ENCODE measurements at regions not wholly inside any gene's neighbourhood (a gene's known extent, or its start where the extent isn't known, plus 50 kb on each side); places are given as distances from the start of the nearest gene placed in this dataset.
"Not testable (repeated sequence)": the region's sequence is repeated elsewhere in the genome, so short reads cannot be mapped to it uniquely, and the experiment has no call there.

DNA sequence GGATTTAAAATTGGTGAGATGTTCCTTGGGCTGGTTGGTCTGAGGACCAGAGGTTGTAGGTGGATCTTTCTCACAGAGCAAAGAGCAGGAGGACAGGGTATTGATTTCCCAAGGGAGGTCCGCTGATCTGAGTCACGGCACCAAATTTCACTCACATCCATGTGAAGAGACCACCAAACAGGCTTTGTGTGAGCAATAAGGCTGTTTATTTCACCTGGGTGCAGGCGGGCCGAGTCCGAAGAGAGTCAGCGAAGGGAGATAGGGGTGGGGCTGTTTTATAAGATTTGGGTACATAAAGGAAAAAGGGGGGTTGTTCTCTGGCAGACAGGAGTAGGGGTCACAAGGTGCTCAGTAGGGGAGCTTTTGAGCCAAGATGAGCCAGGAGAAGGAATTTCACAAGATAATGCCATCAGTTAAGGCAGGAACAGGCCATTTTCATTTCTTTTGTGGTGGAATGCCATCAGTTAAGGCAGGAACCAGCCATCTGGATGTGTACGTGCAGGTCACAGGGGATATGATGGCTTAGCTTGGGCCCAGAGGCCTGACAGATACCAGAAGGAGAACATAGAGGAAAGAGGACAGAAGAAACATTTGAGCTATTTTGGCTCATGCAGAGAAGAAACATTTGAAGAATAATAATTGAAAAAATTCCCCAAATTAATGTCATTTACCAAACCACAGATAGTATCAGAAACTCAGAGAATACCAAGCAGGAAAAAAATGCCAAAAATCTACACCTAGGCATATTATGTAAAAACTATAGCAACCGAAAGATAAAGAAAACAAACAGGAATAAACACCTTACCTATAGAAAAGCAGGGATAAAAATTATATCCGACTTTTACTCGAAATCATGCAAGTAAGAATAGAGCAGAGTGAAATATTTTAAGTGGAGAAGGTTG is 585.2 kb upstream of the MDGA2 start:
- DNase-seq (ENCODE audit: low read depth): not testable (repeated sequence)

DNA sequence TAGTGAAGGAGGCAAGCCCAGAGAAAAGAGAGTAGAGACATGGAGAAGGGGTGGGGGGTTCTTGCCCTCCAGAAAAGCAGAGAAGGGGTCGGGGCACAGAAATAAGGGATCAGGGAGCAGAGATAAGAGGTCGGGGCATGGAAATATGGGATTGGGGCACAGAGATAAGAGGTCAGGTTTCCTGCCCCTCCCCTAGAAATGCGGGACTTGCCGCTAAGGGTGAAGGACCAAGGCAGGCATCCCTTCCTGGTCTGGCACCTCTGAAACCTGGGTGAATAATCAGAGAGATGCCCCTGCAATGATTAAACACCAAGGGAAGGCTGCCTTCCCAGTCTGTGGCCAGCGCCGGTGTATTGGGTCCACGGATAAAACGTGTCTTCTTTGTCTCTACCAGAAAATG is 584.5 kb upstream of the MDGA2 start:
- not testable (repeated sequence) for DNase-seq (ENCODE audit: low read depth)

DNA sequence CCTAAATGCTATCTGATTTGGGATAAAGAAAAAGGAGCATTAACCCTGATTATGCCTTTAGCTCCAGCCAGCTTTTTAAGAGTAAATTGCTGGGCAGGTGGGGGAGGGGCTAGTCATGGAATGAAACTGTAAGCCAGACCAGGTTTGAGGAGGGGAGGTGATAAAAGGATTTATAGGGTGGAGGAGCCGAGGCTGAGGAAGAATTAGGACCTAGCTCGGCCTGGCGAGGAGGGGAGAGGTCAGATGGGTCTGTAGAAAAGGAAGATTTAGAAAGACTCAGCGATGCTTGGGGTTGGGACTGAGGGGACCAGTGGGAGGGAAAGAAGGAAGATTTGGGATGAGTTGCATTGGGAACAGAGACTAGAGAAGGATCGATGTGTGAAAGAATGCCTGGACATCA is 583.8 kb upstream of the MDGA2 start:
- not testable (repeated sequence) for DNase-seq (ENCODE audit: low read depth)

DNA sequence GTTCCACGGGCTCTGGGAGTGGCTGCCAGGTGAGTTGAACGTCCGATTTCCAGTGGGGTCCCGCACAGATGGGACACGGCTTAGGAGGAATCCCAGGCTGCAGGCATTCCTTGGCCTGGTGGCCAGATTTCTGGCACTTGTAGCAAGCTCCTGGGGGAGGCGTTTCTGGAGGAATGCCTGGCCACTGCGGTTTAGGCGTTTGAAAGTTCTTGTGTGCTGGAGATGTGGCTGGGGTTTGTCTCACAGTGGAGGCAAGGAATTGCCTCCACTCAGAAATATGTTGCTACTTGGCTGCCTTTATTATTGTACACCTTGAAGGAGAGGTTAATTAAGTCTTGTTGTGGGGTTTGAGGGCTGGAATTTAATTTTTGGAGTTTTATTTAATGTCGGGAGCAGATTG is 583.3 kb upstream of the MDGA2 start:
- not testable (repeated sequence) for DNase-seq (ENCODE audit: low read depth)

DNA sequence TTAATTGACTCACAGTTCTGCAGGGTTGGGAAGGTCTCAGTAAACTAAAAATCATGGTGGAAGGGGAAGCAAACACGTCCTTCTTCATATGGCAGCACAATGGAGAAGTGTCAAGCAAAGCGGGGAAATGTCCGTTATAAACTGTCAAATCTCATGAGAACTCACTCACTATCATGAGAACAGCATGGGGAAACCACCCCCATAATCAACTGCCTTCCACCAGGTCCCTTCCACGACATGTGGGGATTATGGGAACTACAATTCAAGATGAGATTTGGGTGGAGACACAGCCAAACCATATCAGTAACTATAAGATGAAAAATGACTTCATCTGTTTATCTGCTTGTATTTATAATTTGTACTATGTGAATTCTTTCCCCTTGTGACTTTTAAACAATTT is 577.6 kb upstream of the MDGA2 start:
- DNase-seq (ENCODE audit: low read depth): no peak

DNA sequence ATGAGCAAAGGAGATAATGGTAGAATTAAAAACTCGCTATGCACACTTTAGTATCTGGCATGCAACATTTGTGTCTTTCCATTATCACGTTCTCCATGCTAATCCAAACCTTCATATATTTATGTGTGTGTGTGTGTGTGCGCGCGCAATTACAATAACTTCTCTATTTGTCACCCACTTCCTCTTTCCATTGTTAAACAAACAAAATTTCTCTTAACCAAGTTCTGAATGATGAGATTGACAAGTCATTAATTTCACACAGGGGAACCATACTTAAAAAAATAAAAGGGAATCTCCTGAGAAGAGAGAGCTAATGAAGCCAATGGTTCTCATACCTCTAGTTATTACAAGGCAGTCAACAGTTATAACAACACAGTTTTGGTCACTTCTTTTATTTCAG is 575.9 kb upstream of the MDGA2 start:
- DNase-seq (ENCODE audit: low read depth): no peak

DNA sequence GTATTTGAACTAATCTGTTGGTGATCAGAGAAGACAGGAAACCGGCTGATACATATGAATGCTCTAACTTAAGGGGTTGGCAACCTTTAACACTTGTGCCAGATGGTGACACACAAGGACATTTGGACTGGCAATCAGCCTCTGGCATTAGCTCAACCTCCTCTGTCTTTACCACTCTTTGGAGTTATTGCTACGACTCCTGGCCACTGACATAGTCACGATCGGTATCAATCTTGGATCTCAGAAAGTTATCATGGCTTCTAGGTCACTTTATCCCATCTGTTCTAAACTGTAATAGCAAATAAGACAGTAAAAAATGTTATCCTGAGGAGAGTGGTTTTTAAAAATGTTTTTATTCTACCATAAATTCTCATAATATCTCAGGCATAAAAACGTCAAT is 575.2 kb upstream of the MDGA2 start:
- DNase-seq (ENCODE audit: low read depth): no peak

DNA sequence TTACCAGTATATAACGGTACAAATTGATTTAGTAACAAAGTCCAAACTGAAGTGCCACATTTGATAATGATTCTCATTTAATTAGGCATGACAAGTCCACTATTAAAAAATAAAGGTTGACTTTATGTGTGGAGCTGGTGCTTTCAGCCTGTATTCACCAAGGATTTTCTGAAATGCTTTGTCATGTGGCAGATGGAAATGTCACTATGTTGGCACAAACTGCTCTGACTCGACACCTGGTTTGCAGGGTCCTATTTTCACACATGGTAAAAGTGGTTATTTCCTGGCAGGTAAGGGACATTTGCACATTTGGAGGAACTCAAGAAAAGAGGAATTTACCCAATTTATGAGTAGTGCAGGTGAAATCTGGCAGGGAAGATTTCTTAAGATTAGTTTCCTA is 572.6 kb upstream of the MDGA2 start:
- DNase-seq (ENCODE audit: low read depth): no peak

DNA sequence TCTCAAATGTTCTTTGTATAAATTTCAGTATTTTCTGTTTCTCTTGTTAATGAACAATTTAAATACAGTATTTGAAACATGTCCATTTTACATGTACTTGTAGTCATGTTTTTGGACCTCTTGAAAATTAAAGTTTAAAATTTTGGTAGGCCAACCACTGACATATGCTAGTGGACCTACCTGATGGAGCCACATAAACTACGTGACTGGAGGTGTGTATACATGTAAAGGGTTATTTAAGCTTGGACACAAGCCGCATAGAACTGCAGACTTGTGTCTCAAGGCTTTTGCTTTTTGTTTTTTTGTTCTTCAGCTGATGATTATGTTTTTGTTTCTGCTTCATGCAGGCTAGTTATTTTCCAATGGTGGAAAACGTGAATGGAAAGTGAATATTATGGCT is 568.5 kb upstream of the MDGA2 start:
- DNase-seq (ENCODE audit: low read depth): no peak

DNA sequence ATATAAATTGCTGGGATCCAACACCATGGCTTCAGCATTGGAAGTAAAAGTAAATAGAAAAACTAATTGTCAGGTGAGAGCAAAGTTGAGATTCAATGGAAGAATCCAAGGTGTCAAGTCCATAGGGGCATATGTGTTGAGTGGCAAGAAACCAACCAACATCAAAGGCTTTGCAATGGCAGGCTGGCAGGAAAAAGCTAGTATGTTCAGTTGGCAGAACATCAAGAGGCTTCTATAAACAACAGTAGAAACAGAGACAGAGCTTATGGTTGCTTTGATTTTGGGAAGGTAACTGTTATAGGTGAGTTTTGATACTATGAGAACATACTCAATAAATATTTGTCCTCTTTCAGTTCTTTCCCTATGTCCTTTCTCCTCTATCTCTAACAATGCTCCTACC is 553.7 kb upstream of the MDGA2 start:
- no peak for DNase-seq (ENCODE audit: low read depth)

DNA sequence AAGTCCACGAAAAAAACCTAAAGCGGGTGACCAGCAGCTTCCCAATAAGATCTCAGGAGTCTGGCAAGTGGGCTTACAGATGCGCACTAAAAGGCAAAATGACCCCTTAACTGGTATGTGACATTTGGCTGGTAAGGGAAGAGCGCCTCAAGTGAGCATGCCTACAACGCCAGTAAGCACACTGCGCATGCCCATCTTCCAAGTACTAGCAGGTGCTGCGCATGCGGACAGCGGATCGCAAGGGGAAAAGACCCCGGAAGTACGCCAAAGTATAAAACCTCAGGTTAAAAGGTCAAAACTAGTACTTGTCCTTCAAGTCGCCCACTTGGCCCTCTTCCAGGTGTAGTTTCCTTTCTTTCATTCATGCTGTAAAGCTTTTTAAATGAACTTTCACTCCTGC is 518.5 kb upstream of the MDGA2 start:
- DNase-seq (ENCODE audit: low read depth): no peak

DNA sequence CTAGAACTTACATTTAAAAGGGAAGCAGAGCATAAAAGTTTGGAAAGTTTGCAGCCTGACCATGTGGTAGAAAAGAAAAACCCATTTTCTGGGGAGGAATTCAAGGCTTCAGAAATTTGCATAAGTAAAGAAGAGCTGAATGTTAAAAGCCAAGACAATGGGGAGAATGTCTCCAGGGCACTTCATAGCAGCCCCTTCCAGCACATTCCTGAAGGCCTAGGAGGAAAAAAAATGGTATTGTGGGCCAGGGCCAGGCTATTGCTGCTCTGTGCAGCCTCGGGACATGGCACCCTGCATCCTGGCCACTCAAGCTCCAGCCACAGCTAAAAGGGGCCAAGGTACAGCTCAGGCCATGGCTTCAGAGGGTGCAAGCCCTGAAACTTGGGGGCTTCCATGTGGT is 474.2 kb upstream of the MDGA2 start:
- not testable (repeated sequence) for DNase-seq (ENCODE audit: low read depth)

DNA sequence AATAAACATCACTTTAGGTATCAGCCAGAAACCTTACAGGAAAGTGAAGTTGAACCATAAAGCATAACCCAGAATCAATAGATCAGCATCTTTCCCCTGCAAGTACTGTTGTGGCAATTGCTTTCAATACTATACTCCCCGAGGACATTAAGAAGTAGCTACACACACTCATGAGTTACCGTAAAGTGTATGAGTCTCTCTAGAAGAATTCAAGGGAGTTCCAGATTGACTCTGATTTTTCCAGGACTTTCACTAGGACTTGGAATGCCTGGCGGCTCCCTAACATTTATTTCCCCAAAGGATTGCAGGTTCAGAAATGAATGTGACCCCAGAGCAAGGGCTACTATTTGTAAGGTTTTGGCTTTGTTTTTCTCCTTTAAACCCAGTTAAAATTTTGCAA is 465.4 kb upstream of the MDGA2 start:
- DNase-seq (ENCODE audit: low read depth): no peak

DNA sequence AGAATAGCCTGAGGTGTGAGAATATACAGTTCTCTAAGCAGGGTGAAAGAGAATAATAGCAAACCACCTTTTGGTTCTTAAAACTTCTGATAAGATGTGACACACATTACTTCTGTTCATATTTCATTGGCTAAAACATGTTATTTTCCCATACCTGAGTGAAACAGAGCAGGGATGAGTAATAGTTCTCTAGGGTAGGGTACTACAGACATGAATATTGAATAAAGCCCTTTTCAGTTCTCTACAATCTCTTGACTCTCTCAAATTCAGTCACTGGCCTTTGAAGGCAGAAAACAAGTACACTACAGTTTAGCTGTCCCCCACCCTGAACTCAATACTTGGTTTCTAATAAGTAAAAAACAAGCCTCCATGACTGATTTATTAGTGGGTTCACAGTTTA is 454.1 kb upstream of the MDGA2 start:
- no peak for DNase-seq (ENCODE audit: low read depth)

DNA sequence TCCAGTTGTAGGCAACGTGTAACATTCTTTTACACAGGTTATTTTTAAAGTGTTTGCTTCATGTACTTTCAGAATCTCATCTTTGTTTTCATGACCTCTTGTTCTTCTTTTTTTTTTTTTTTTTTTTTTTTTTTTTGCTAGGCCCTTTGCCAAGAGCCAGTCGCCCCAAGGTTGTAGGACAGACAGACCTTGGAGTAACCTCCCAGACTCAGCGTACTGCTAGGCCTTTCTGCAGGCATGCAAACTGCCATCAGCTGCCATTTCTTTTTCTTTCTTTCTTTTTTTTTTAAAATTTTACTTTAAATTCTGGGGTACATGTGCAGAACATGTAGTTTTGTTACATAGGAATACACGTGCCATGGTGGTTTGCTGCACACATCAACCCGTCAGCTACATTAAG is 452.3 kb upstream of the MDGA2 start:
- no peak for DNase-seq (ENCODE audit: low read depth)

DNA sequence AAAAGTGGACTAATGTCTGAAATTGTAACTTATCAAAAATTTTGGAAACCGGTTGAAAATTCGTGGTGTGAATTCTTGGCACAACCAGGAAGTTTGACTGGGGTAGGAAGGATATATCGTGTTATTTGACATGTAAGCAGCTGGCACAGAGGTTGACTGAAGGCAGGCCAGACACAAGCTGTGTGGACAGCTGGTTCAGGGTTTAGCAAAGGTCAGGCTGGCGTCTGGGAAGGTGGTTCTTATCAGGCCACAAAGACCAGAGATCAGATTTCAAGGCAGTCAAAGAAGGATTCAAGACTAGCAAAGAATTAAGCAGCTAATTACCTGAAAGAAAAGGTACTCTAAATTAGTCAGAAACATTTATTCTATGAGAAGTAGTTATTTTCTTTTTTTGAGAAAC is 450.2 kb upstream of the MDGA2 start:
- no peak for DNase-seq (ENCODE audit: low read depth)

DNA sequence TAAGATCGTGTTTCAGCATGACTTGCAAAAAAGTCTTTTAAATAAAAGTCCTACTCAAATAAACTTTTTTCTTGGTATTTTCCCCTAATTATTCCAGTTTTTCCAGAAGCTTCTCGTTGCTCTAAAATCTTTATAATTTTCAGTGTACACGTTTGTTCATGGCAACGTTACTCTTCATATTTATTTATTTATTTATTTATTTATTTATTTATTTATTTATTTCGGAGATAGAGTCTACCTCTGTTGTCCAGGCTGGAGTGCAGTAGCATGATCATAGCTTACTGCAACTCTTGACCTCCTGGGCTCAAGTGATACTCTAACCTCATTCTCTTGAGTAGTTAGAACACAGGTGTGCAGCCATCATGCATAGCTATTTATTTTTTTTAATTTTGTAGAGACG is 438.3 kb upstream of the MDGA2 start:
- DNase-seq (ENCODE audit: low read depth): no peak

DNA sequence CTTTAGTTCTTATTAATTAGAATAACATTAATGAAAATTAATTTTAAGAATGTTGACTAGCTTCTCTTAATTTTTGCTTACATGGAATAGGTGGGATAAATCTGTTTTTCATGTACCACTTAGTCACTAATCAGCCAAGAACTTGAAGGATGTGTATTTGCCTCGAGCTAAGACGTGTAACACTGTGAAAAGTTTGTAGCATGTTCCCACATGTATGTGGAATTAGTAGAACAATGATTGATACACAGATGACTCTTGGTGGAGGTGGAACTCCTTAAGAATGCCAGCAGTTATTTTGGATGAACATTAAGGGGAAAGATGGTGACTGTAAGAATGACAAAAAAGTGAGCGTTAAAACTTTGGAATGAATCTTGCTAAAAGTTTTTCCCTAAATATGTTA is 435.7 kb upstream of the MDGA2 start:
- DNase-seq (ENCODE audit: low read depth): no peak

DNA sequence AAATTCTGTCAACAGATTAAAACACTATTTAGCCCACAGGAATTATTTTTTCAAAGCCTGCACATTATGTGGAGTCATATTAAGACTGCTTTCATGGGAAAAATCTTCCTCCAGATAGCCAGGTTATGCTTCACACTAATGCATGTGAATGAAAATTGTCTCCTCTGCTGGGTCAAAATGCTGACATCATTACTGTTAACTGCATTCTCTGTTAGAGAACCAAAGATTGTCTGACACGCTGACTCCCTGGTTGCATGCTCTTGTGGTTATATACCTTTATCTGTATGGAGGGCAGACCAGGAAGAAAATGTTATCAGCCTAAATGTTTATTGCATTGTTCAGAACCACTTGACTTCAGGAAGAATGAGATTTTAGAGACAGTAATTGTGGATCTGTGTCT is 432.2 kb upstream of the MDGA2 start:
- no peak for DNase-seq (ENCODE audit: low read depth)

DNA sequence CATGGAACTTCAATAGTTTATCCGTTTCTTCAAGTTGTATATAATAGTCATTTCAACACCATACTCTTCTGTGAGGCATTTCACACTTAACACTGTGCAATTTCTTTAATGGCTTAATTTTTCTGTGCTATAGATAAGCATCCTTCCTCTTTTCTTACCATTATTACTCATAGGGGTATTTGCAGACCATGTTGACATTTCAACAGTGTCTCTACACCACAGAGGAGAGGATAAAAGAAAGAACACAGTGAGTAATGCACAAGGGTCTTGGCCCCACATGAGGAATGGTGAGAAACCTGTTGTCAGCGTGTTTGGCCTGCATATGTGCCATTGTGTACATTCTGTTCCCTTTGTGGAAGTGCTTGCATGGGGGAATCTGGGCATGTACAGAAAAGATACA is 421.5 kb upstream of the MDGA2 start:
- no peak for DNase-seq (ENCODE audit: low read depth)

DNA sequence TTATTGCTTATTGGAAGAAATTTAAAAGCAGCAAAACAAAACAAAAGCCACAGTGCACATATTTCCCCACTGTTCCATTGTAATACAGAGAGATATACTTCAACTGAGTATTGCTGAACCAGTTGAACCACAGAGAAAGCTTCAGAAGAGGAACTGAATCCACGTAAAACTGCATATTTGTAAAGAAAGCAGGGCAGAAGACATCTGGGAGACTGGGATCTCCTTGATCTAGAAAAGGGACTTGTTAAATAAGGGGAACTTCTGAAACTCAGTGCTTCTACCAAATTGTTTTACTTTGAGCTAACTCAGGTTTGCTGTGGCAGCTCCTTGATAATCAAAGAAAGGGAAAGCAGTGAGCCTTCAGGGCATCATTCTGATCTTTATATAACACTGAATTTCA is 411.1 kb upstream of the MDGA2 start:
- DNase-seq (ENCODE audit: low read depth): no peak

DNA sequence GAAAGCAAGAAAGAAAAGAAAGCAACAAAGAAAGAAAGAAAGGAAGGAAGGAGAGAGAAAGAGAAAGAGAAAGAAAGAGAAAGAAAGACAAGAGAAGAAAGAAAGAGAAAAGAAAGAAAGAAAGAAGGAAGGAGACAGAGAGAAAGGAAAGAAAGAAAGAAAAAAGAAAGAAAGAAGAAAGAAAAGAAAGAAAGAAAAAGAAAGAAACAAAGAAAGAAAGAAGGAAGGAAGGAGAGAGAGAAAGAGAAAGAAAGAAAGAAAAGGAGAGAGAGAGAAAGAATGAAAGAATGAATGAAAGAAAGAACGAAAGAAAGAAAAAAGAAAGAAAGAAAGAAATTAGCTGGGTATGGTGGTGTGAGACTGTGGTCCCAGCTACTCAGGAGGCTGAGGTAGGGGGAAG is 400.1 kb upstream of the MDGA2 start:
- no peak for DNase-seq (ENCODE audit: low read depth)

DNA sequence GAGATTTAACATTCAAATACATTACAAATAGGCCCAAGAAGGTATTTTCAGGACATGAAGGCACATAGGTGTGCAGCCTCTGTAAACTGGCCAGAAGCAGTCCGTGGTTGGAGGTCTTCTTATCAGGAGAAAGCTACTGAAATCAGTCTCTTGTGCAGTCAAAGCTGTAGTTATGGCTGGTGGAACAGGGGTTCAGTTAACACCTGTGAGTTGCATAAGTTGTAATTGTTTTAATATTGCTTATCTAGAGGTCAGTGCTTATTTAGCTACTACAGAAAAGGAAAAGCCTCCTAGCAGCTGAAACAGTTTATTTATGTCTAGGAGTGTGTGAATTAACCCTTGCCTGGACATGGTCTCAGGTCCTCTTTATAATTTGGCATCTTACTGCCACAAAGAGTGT is 377.6 kb upstream of the MDGA2 start:
- DNase-seq (ENCODE audit: low read depth): no peak

DNA sequence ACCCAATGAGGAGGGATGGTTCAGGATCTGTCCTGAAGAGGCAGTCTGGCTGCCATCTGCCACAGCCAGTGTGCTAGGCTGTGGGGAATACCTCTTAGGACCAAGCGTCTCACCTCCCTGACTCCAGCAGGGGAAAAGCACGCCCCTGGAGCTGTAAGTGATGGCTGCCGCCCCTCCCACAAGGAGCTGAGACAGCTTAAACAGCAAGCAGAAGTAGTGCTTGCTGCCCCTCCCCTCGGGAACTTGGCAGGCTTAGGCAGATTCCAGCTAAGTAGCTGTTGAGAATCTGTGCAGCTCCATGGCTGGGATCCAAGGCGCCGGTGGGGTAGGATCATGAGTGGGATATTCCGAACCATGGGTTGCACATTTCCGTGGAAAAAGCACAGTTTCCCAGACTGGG is 360.4 kb upstream of the MDGA2 start:
- no peak for DNase-seq (ENCODE audit: low read depth)

All from stromal cell of bone marrow (primary cell).